ENCODE measurements at regions not wholly inside any gene's neighbourhood (a gene's known extent, or its start where the extent isn't known, plus 50 kb on each side); places are given as distances from the start of the nearest gene placed in this dataset.

DNA sequence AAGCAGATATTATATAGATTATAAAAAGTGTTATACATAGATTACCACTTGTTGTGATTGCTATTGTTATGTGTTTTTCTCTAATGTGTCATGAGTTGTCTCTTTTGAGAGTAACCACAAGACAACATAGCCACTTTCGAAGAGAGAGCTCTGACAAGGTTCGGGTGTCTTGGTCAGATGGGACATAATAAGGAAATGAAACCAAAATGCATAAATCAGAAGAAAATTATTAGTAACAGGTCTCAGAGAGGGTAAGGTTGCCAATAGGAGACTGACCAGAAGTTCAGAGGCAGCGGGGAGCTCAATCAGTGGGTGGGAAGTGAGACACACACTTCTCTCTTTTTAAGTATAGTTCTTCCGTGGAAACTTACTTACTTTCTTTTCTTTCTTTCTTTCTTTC is 639.2 kb upstream of the POT1 start:
- no peaks in the 10 kb centered on the region for H3K27me3 Mint-ChIP-seq
- no peak for ATAC-seq (ENCODE audit: poor library complexity)
- no peak overlapping the region for H3K4me3 ChIP-seq (ENCODE audit: low read length)
- H3K27ac ChIP-seq (ENCODE audit: low read depth in 1 of 2, low read length in 2 of 2), result no peak overlapping the region
- CTCF ChIA-PET, result no interaction called here
- no peak overlapping the region for H3K27ac Mint-ChIP-seq
- peaks cover 0 to 4% of the 10 kb centered on the region in 2 experiments for H3K9me3 ChIP-seq (ENCODE audit: control insufficient read depth in 1 of 2, insufficient read depth in 1 of 2, low read length in 2 of 2)
- no peaks in the 10 kb centered on the region for H3K9me3 Mint-ChIP-seq
- no peaks in the 10 kb centered on the region for H3K27me3 ChIP-seq (ENCODE audit: control insufficient read depth in 1 of 2, insufficient read depth in 2 of 2, low read length in 2 of 2)
- POLR2A ChIA-PET, result no interaction called here
- TF ChIP-seq, protein P1, sequence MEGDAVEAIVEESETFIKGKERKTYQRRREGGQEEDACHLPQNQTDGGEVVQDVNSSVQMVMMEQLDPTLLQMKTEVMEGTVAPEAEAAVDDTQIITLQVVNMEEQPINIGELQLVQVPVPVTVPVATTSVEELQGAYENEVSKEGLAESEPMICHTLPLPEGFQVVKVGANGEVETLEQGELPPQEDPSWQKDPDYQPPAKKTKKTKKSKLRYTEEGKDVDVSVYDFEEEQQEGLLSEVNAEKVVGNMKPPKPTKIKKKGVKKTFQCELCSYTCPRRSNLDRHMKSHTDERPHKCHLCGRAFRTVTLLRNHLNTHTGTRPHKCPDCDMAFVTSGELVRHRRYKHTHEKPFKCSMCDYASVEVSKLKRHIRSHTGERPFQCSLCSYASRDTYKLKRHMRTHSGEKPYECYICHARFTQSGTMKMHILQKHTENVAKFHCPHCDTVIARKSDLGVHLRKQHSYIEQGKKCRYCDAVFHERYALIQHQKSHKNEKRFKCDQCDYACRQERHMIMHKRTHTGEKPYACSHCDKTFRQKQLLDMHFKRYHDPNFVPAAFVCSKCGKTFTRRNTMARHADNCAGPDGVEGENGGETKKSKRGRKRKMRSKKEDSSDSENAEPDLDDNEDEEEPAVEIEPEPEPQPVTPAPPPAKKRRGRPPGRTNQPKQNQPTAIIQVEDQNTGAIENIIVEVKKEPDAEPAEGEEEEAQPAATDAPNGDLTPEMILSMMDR (IDR thresholded peaks at IDR 0.05), result no peak
- H3K4me1 ChIP-seq (ENCODE audit: insufficient read depth, low read length), result no peaks in the 10 kb centered on the region
- H3K36me3 ChIP-seq (ENCODE audit: insufficient read depth, low read length), result no peaks in the 10 kb centered on the region
- intact Hi-C loops (cut with DNase I, micrococcal nuclease), result no loop called here
- DNase-seq, result no peak
- no peaks in the 10 kb centered on the region for H3K36me3 Mint-ChIP-seq (ENCODE audit: low read depth)
- no peak overlapping the region for H3K4me3 Mint-ChIP-seq
- no peaks in the 10 kb centered on the region for H3K4me1 Mint-ChIP-seq (ENCODE audit: low read depth)

DNA sequence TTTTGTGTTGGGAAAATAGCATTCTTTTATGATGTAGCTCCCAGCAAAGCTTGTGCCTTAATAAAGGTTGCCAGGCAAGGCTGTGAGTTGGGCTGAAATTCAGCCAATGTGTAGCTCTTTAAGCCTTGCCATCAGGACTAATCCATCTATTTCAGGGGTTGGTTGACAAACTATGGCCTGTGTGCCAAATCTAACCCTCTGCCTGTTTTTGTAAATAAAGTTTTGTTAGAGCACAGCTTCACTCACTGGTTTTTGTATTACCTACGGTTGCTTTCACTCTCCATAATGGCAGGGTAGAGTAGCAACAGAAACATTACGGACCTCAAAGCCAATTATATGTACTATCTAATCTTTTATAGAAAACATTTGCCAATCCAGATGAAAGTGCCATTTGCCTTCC is 638.1 kb upstream of the POT1 start:
- Histone ChIP-seq H3K9me3 (ENCODE audit: control insufficient read depth in 1 of 2, insufficient read depth in 1 of 2, low read length in 2 of 2) (peaks cover 0 to 9% of the 10 kb centered on the region in 2 experiments), H3K27ac (ENCODE audit: low read depth in 1 of 2, low read length in 2 of 2) (no peak overlapping the region), H3K4me1 (ENCODE audit: insufficient read depth, low read length) (no peaks in the 10 kb centered on the region), H3K27me3 (ENCODE audit: control insufficient read depth in 1 of 2, insufficient read depth in 2 of 2, low read length in 2 of 2) (no peaks in the 10 kb centered on the region), H3K36me3 (ENCODE audit: insufficient read depth, low read length) (no peaks in the 10 kb centered on the region), H3K4me3 (ENCODE audit: low read length) (no peak overlapping the region)
- ATAC-seq (ENCODE audit: poor library complexity), result no peak
- H3K27me3 Mint-ChIP-seq, result no peaks in the 10 kb centered on the region
- no peaks in the 10 kb centered on the region for H3K4me1 Mint-ChIP-seq (ENCODE audit: low read depth)
- ChIA-PET POLR2A (no interaction called here), CTCF (interaction anchor here (0.6 kb wide), 1 partner anchor 469 kb away, joined by 3 read pairs; no protein-coding TSS in a partner anchor)
- H3K36me3 Mint-ChIP-seq (ENCODE audit: low read depth), result no peaks in the 10 kb centered on the region
- H3K27ac Mint-ChIP-seq, result no peak overlapping the region
- TF ChIP-seq, protein P1 (IDR thresholded peaks at IDR 0.05), result no peak
- no peaks in the 10 kb centered on the region for H3K9me3 Mint-ChIP-seq
- intact Hi-C loops (cut with DNase I, micrococcal nuclease), result no loop called here
- no peak overlapping the region for H3K4me3 Mint-ChIP-seq
- no peak for DNase-seq

DNA sequence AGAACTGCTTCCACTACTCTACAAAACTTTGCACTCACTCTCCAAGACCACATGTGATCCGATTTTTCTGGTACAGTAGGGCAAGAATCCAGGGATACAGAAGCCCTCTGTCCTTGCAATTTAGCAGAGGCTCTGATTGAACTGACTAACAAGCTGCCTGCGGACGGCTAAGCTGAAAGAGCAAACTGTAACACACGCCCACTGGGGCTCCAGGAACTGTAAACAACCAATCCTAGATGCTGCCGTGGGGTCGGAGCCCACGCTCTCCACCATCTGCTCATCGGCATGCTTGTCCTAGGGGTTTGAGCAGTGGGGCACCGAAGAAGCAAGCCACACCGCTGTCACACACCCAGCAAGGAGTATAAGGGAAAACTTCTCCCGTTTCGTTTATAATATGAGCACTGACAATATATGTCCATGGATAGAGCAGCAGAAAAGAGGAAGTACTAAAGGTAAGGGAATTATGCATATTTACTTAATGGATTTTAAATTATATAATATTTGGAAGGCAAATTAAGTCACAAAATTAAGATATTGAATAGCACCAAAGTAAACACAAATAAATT is 634.4 kb upstream of the POT1 start:
- TF ChIP-seq, protein P1 (IDR thresholded peaks at IDR 0.05), result no peak
- no peaks in the 10 kb centered on the region for H3K4me1 ChIP-seq (ENCODE audit: insufficient read depth, low read length)
- ChIA-PET POLR2A (no interaction called here), CTCF (no interaction called here)
- H3K4me3 Mint-ChIP-seq, result no peak overlapping the region
- H3K27me3 Mint-ChIP-seq, result no peaks in the 10 kb centered on the region
- no peak overlapping the region for H3K27ac Mint-ChIP-seq
- no peaks in the 10 kb centered on the region for H3K27me3 ChIP-seq (ENCODE audit: control insufficient read depth in 1 of 2, insufficient read depth in 2 of 2, low read length in 2 of 2)
- no peaks in the 10 kb centered on the region for H3K4me1 Mint-ChIP-seq (ENCODE audit: low read depth)
- peaks cover 0 to 16% of the 10 kb centered on the region in 2 experiments for H3K9me3 ChIP-seq (ENCODE audit: control insufficient read depth in 1 of 2, insufficient read depth in 1 of 2, low read length in 2 of 2)
- H3K4me3 ChIP-seq (ENCODE audit: low read length), result no peak overlapping the region
- no peak overlapping the region for H3K27ac ChIP-seq (ENCODE audit: low read depth in 1 of 2, low read length in 2 of 2)
- no peak for ATAC-seq (ENCODE audit: poor library complexity)
- no peak for DNase-seq
- H3K36me3 ChIP-seq (ENCODE audit: insufficient read depth, low read length), result no peaks in the 10 kb centered on the region
- H3K36me3 Mint-ChIP-seq (ENCODE audit: low read depth), result no peaks in the 10 kb centered on the region
- H3K9me3 Mint-ChIP-seq, result peaks cover 4% of the 10 kb centered on the region
- intact Hi-C loops (cut with DNase I, micrococcal nuclease), result no loop called here

Data from CD4-positive, alpha-beta T cell (primary cell).